Hematopoietic multipotent progenitor cell treated with erythropoietin and hydrocortisone succinate and interleukin-3 and kit ligand, for 6 days (in vitro differentiated cells): ENCODE measurements at regions not wholly inside any gene's neighbourhood (a gene's known extent, or its start where the extent isn't known, plus 50 kb on each side); places are given as distances from the start of the nearest gene placed in this dataset.
A peak's percentile ranks its signal among the peaks of the same experiment; 100 is the strongest.
"Not testable (repeated sequence)": the region's sequence is repeated elsewhere in the genome, so short reads cannot be mapped to it uniquely, and the experiment has no call there.

ENCODE experiments used
- DNase-seq: peaks from one replicate; pipeline ENCODE4 v3.0.0-alpha.2; 2015

DNA sequence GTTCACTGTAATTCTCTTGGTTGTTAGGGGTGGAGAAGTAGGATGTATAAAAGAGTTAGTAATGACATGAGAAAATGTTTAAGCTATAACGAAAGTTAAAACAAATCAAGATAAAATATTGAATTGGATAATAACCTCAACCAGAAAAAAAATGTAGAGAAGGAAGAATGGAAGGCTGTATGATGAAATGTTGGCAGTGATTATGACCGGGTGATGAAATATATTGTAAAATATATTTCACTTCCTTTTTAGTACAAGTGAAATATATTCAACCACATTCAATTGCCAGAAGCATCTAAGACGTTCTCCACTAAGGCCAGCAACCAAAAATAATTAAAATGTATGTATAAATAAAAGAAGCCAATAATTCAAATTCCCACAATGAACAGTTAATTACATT is 309.3 kb upstream of the FGF13 start:
- DNase-seq: peak; percentile 2

DNA sequence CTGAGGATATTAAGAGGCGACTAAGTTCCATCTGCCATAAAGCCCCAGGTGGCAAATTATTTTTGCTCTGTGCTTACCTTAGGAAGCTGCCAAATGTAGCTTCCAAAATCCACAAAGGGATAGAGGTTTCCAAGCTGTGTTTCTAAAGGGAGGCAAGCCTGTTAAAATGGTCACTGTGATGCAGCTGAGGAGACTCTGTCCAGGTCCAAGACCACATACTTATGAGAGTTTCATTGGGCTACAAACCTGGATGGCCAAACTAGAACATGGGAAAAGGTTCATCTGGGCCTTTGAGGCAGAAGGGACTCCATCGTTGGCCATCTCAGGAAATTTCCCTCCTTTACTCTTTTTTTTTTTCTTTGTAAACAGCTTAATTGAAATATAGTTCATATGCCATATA is 306.9 kb upstream of the FGF13 start:
- DNase-seq: no peak

DNA sequence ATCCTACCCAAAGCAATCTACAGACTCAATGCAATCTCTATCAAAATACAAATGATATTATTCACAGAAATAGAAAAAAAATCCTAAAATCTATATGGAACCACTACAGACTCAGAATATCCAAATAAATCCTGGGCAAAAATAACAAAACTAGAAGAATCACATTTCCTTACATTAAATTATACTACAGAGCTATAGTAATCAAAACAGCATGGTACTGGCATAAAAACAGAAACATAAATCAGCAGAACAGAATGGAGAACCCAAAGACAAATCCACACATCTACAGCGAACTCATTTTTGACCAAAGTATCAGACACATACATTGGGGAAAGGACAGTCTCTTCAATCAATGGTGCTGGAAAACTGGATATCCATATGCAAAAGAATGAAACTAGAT is 304.1 kb upstream of the FGF13 start:
- no peak for DNase-seq

DNA sequence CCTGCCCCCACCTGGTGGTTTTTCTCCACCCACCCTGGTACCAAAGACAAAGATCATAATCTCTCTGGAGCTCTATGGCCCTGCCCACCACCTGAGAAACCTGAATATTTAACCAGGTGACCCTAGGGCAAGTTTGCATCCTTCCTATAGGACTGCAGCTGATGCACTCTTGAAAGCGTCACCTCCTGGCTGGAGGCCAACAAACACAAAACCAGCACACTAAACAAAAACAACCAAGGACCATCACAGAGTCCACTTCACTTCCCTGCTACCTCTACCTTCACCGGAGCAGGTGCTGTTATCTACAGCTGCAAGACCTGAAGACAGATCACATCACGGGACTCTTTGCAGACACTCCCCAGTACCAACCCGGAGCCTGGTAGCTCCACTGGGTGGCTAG is 296.7 kb upstream of the FGF13 start:
- no peak for DNase-seq

DNA sequence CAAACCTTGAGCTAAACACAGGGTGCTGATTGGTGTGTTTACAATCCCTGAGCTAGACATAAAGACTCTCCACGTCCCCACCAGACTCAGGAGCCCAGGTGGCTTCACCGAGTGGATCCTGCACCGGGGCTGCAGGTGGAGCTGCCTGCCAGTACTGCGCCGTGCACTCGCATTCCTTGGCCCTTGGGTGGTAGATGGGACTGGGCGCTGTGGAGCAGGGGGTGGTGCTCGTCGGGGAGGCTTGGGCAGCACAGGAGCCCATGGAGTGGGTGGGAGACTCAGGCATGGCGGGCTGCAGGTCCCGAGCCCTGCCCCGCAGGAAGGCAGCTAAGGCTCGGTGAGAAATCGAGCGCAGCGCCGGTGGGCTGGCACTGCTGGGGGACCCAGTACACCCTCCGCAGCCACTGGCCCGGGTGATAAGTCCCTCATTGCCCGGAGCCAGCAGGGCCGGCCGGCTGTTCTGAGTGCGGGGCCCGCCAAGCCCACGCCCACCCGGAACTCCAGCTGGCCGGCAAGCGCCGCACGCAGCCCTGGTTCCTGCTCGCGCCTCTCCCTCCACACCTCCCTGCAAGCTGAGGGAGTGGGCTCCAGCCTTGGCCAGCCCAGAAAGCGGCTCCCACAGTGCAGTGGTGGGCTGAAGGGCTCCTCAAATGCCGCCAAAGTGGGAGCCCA is 292.5 kb upstream of the FGF13 start:
- not testable (repeated sequence) for DNase-seq

DNA sequence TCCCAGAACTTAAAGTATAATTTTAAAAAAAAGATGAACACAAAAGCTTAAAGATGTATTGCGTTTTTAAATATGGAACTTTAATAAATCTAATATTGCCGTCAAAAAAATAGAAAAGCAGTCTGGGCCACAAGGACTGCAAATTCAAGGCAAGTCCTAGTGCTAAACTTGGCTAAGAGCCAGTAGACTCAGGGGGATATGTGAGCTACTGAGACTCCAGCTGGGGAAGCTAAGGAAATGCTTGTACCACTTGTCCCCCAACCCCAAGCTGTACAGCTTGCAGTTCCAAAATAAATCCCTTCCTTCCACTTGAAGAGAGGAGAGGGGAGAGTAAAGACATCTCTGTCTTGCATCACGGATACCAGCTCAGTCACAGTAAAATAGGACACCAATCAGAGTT is 290.8 kb upstream of the FGF13 start:
- no peak for DNase-seq

DNA sequence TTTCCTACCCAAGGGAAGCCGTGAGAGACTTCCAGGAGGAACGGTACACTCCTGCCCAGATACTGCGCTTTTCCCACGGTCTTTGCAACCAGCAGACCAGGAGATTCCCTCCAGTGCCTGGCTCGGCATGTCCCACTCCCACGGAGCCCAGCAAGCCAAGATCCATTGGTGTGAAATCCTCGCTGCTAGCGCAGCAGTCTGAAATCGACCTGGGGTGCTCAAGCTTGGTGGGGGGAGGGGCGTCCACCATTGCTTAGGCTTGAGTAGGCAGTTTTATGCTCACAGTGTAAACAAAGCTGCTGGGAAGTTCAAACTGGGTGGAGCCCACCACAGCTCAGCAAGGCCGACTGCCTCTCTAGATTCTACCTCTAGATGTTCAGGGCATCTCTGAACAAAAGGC is 284.8 kb upstream of the FGF13 start:
- DNase-seq: no peak

DNA sequence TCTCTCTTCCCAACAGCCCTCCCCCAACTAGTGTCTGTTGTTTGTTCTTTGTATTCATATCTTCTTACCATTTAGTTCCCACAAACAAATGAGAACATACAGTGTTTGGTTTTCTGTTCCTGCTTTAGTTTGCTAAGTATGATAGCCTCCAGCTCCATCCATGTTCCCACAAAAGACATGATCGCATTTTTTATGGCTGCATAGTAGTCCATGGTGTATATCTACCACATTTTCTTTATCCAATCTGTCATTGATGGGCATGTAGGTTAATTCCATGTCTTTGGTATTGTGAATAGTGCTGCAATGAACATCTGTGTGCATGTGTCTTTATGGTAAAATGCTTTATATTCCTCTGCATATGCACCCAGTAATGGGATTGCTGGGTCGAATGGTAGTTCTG is 283.9 kb upstream of the FGF13 start:
- DNase-seq: no peak

DNA sequence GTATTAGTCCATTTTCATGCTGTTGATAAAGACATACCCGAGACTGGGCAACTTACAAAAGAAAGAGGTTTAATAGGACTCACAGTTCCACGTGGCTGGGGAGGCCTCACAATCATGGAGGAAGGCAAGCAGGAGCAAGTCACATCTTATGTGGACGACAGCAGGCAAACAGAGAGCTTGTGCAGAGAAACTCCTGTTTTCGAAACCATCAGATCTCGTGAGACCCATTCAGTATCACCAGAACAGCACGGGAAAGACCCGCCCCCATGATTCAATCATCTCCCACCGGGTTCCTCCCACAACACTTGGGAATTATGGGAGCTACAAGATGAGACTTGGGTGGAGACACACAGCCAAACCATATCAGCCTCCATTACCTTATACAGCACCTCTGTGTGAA is 278.9 kb upstream of the FGF13 start:
- DNase-seq: not testable (repeated sequence)

DNA sequence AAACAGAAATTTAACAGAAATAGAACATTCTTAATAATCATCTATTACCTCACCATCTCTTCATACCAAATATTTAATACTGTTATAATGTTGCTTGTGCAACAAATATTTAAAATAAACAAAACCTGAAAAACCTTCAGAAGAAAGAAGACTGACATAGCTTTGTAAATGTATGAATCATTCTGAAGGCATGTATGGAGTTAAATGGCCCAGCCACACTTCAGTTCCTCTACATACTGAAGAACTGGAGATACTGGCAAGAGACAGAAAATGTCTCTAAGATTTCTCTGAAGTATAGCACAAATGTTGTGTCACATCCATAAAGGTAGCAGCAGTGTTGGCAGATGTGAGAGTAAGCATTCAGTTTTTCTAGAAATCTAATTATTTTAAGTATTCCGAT is 275.3 kb upstream of the FGF13 start:
- no peak for DNase-seq

DNA sequence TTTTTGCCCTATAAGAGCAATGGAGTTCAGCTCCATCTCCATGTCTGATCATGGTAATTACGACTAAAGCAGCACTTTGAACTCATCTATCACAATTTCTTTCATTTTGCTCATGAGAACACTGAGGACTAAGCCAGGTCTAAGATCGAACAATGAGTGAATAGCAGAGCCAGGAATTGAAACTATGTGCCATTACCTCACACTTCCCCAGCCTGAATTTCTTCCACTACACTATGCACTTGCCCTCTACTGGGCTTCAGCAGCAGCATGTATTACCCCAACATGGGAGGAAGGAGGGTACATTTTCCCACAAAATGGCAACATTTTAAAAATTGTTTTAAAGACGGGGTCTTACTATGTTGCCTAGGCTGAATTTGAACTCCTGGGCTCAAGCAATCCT is 274.7 kb upstream of the FGF13 start:
- DNase-seq: no peak

DNA sequence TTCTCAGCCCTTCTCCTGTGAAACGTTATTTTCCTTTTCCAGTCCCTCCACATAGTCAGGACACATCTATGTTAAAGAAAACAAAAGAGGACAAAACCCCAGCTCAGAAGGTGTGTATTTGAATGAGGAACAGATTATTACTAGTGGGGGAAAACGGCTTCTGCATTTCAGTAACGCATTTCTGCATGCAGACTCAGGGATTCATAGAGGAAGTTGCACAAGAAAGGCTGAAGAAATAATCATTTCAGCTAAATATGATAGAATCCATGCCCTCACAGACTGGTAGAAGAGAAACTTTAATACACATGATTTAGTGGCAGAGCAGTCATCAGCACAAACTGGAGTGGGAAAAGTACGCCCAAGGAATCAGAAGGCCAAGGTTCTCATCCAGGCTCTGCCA is 270.8 kb upstream of the FGF13 start:
- DNase-seq: peak; percentile 46

DNA sequence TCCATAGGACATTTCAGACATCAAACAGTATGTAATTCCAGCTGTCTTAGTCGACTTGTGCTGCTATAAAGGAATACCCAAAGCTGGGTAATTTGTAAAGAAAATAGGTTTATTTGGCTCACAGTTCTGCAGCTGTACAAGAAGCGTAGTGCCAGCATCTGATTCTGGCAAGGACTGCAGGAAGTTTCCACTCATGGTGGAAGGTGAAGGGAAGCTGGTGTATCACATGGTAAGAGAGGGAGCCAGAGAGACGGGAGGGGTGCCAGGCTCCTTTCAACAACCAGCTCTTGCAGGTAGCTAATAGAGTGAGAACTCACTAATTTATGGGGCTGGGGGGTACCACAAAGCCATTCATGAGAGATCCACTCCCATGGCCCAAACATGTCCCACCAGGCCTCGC is 253.0 kb upstream of the FGF13 start:
- DNase-seq: no peak

DNA sequence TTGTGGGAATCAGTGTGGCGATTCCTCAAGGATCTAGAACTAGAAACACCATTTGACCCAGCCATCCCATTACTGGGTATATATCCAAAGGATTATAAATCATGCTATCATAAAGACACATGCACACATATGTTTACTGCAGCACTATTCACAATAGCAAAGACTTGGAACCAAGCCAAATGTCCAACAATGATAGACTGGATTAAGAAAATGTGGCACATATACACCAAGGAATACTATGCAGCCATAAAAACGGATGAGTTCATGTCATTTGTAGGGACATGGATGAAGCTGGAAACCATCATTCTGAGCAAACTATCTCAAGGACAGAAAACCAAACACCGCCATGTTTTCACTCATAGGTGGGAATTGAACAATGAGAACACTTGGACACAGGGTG is 250.9 kb upstream of the FGF13 start:
- not testable (repeated sequence) for DNase-seq

DNA sequence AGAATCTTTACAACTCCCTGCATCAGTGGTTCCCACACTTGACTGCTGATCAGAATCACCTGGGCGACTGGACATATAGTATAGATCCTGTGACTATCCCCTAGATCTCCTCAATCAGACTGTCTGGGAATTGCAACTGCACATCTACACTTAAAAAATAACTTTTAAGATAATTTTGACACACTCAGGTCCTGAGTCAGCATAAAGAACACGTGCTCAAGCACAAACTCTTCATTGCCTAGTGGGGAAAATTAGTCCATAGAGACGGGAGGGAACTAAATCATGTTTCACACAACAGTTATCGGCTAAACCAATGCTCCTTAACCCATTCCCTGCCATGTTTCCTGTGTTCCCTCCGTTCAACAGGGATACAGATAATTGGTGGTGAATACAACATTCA is 243.5 kb upstream of the FGF13 start:
- DNase-seq: no peak

DNA sequence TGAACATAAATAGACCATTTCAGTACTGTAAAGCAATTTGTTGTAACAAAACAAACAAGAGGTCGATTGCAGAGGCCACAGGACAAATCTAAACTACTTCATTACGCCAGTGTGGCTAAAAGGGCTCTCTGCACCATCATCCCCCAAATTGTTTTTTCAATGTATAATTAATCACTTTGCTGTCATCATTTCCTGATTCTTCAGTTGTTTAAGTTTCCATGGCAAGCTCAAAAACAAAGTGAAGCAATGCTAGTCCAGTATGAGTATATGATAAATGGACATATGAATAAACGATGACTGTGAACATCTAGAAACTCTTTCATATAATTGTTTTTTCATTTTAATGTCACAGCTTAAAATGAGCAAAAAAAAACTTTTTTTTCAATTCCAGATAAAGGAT is 235.4 kb upstream of the FGF13 start:
- no peak for DNase-seq

DNA sequence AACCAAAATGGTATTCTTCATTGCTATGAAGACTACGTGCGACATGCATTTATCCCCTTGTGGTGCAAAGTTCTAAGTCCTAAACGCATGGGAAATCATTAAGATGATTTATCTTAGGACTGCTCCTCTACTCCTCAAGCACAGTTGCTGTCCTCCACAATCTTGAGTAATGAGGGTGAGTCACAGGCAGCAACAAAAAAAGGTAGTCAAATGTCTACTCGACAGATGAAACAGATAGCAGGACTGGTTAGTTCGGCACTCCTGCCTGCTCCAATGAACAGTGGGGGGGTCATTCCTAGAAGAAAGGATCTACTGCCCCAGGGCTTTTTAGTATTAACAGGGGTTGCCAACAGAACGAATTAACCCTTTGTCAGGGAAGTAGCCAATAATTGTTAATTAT is 233.7 kb upstream of the FGF13 start:
- no peak for DNase-seq

DNA sequence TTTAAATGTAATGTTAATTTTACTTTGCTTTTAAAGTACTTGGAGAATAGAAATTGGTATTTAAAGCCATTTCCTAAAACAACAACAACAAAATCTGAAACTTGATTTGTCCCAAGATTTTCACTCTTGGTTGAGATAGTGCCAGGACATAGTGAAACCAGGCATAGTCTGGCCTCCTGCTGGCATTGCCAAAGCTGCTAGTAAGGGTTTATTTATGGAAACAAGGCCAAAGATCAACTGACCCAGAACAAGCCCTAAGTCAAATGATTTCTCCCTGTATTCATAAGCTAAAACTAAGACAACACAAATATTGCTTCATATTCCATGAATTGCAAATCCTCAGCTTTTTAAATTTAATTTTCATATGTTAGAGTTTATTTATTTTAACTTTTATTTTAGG is 227.5 kb upstream of the FGF13 start:
- no peak for DNase-seq

DNA sequence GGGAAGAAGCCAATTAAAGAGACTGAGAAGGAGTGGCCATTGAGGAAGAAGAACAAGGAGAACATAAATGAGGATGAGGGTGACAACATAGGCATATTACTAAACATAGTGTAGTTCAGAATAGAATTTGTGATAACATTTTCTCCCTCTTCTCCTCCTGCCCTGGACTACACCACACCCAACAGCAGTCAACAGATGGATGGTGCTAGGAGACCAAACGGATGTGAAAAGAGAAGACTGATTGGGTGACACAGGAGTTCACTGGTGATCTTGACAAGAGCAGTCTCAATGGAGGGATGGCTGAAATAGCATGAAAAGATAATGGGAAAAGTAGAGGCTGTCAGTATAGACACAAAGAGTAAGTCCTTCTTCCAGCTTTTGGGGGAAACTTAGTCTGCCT is 226.5 kb upstream of the FGF13 start:
- no peak for DNase-seq

DNA sequence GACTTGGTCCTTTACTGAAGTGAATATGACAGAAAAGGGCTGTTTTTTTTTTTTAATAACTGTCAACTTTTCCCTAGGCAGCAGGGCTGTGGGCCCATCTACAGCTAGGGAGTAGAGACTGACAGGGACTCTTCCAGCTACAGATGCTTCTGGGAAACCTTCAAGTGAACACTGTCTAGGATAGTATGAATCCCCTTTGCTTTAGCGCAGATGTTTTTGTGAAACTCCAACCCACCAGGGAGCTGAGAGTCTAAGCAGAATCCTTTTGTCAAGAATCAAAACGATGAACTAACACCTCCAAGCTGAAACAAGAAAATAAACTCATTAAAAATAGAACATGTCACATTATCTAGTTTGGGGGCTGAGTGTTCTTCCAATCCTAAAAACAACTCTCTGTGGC is 219.7 kb upstream of the FGF13 start:
- no peak for DNase-seq

DNA sequence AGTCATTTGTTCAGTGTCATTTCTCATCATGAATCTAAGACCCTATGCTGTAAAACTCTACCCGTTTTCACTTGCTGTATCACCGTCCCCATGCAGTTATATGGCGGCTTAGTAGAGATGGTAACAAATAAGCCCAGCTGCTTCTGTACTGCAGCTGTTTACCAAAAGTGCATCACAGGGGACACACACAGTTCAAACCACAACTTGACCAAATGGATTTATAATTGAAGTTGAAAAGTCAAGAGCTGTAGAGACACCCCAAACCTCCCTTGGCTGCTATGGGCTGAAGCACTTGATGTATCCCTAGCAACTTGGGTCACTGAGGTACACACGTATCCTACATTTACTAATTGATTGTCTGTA is 219.0 kb upstream of the FGF13 start:
- DNase-seq: no peak

DNA sequence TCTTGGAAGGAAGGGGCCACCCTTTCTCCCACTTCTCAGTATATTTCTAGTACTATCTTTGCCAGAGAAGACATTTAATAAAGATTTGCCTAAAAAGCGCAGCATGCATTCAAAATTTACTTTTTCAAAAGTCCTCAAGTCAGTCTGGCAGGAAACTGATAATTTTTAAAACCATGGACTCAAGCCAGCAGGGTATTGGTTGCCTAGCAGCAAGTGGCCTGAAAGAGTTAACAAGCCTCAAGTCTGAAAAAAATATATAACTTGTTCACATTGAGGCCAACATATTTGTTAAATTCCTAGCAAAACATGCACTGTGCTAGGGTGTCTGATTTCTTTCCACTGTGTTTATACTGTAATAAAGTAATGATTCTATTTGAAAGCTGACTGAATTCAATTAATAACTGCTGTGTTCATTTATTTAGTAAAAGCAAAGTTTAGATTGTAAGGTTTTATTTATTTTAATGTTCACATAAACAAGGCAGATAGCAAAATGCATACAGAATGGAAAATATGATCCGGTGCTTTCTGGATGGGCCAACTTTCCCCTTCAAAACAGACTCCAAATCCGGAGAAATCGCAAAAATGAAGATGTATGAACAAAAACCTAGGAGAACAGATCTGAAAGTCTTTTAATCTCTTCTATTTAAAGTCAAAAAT is 218.5 kb upstream of the FGF13 start:
- DNase-seq: peak; percentile 55

DNA sequence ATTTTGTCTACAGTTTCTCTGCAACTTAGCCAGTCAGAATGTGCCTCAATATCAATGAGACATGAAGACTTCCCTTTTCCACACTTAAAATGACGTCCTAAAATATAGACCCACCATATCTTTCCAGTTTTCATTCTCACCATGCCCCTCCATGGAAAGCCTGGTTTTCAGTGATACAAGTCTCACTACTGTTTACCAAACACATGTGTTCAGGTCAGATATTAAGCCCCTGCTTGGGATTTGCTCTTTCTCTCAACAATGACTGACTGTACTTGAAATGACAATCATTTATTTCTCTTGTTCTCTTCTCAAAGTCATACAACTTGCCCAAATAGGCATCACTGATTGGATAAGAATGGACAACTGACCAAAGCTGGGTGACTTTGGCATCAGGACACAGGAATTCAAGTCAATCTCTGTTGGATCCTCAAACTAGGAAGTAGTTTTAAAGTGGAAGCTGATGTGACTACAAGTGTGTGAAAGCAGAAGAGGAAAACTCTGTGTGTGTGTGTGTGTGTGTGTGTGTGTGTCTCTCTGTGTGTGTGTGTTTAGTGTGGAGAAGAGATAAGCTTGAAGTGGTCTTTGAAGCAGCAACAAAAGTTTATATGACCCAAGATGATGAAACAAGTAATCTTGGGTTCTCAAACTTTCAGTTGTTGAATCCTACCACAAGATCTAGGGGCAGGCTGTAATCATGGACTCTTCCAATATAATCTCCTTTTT is 217.4 kb upstream of the FGF13 start:
- peak; percentile 7 for DNase-seq

DNA sequence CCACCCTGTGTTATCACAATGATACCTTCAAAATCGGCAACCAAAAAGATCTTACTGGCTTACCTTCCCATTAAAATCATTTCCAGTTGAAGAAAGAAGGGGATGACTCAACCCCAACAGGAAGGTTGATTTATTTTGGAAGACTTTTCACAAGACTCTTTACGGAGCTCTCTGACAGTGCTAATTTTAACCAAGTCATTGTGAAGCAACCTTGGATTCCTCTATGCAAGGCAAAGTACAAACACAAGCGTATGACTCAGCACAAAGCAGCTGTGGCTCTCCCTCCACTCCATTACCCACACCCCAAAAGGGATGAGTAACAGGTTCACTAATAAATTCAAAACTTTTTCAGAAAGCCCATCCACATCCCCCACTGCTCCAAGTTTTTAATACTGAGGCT is 213.8 kb upstream of the FGF13 start:
- peak; percentile 34 for DNase-seq

DNA sequence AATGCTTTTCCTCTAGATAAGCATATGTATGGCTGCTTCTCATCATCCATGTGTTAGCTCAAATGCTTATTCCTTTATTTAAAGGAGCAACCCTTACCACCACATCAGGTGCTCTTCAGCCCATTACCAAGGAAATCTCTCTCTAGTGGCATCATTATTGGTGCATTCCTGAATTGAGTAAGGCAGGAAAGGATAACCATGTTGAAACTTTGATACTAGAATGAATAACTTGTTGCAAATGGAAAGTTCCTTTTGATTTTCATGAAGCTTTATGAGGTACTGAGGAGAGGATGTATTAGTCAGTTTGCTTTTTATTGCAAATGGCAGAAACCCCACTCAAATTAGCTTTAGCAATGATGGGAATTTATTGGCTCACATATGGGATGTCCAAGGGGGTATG is 212.3 kb upstream of the FGF13 start:
- no peak for DNase-seq
